GM18907 (cell line): ENCODE measurements at regions not wholly inside any gene's neighbourhood (a gene's known extent, or its start where the extent isn't known, plus 50 kb on each side); places are given as distances from the start of the nearest gene placed in this dataset.

Experiments
- ATAC-seq: cut with Tn5 transposase; IDR thresholded peaks from one replicate; pipeline ENCODE4 v1.9.1; 2021; ENCODE audit warnings: mild to moderate bottlenecking, moderate library complexity; ENCODE audit not compliant: unreplicated experiment

GRCh38 chr6:168885751-168886742 lies 367.6 kb downstream of the THBS2 start:
- ATAC-seq = no peak

DNA sequence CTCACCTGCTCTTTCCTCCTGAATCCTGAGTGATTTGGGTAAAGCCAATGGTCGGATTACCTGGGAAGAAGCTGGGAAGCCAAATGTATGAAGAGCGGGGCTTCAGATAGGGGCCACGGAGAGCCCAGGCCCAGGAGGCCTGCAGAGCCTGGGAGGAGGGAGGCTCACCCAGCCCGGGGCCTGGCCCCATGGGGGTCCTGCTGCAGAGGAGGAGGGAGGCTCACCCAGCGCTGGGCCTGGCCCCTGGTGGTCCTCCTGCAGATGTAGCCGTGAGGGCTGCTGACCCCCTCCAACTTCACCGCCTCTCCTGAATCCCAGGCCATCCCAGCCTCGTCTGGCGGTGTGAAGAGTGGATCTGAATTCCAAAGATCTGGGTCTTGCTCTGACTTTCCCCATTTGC lies 368.4 kb downstream of the THBS2 start:
- ATAC-seq = no peak

DNA sequence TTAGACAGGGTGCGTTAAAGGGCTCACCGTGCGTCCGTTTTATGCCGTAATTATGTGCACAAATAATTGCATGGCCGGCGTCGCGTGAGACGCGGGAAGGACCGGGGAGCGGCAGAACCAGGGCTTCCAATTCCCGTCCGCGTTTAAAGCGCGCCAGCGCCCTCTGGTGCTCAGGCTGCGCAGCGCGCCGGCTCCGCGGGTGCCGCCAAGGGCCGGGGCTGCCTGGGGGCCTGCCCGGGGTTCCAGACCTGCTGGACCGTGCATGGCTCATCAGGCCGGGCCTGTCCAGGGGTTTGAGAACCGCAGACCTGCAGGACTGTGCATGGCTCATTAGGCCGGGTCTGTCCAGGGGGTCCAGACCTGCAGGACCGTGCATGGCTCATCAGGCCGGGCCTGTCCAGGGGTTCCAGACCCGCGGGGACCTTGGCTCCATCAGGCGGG lies 369.0 kb downstream of the THBS2 start:
- peak; percentile 93 for ATAC-seq

DNA sequence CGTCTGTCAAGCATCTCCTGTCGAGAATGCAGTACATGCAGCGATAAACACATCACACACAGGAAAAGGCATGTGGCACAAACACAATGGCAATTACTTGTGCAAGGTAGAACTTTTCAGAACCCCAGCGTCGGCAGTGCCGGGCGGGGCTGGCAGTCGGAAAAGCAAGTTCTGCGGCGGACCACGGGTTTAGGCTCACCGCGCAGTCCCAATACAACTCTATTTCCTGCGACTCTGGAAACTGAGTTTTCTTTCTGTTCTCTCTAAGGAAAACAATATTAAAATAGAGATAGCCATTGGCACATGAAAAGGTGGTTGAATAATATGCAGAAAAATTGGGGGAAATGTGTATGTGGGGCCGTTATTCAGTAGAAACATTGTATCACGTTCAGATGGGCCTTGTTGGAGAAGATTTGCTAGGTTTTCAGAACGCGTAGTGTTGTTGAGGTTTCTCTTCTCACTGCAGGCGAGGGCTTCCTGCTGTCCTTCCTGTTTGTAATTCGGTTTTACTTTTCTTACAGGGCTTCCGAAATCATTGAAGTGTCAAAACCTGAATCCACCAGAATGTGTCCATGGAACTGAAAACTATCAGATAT lies 369.5 kb downstream of the THBS2 start:
- peak; percentile 43 for ATAC-seq

GRCh38 chr6:168883410-168884049 lies 370.1 kb downstream of the THBS2 start:
- ATAC-seq = no peak

GRCh38 chr6:168880271-168880670 lies 373.4 kb downstream of the THBS2 start:
- no peak for ATAC-seq

DNA sequence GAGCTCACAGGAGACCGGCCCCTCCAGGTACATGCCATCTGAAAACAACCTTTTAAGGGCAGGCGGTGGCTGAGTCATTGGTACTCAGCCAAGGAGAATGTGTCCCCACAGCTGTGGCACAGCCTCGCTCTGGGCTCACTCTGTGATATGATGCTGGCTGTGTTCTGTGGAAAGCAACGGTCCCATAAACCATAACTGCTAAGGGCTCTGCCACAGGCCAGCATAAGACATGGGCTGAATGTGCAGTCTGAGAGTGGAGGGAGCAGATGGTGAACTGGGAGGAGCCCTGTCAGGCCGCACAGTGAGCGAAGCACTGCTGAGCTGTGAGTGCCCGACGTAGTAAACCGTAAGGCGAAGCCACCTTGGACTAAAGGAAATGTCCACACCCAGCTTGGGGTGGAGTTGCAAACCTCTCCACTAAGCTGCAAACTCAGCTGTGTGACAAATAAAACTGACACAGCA lies 375.8 kb downstream of the THBS2 start:
- ATAC-seq = no peak

GRCh38 chr6:168876956-168877355 lies 376.7 kb downstream of the THBS2 start:
- no peak for ATAC-seq

GRCh38 chr6:168875811-168876576 lies 377.7 kb downstream of the THBS2 start:
- ATAC-seq = no peak

DNA sequence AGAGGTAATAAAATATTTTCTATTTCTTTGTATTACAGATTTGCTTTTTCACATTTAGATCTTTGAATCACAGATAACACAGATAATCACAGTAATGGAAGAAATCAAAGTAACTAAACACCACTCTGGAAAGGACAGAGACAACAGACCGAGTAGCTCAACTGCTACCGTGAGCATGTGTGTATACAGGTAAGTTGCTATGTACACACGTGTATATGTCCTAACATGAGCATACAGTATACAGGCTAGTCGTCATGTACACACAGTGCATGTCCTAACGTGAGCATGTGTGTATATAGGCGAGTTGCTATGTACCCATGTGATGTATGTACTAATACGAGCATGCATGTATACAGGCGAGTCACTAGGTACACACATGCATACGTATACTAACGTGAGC lies 379.0 kb downstream of the THBS2 start:
- no peak for ATAC-seq

- ATAC-seq = no peak
Measured at GRCh38 chr6:168873278-168874190, 380.1 kb downstream of the THBS2 start.

- no peak for ATAC-seq
Measured at GRCh38 chr6:168871642-168872315, 381.9 kb downstream of the THBS2 start.

GRCh38 chr6:168870982-168871381 lies 382.7 kb downstream of the THBS2 start:
- ATAC-seq = no peak

DNA sequence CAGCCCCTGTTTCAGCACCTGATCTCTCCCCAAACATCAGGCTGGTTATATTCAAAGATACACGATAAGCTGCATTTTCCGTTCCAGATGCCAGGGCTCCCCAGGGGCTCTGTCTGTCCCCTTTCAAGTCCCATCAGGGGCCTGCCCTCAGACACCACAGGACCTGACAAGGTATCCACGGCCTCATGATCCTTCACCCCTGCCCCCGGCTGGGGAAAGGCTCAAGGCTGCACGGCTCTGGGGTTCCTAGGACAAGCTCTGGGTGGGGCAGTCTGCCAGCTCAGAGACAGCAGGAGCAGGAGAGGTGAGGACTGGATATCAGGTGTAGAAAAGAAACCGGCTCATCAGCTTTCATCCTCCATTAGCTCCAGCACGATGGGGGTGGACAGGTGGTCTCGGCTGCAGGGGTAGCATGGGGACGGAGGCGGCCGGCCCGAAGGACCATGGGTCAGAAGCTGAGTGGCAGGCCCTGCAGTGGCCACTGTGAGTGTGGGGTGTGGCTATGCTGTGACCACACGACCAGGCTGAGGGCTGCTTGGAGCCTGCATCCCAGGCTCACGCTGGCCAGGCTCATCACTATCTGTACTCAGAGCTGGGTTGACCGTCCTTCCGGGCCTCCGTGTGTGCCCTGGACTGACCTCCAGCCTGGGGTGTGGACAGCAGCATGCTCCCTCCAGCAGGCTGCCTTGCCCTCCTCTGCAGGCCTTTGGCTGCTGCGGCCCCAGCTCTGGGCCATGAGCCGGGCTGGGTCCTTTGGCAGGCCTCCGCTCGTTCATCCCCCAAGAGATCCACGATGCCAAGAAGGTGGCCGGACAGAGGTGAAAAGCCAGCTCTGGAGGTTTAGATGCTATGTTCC lies 386.2 kb downstream of the THBS2 start:
- ATAC-seq = no peak

GRCh38 chr6:168866534-168866933 lies 387.1 kb downstream of the THBS2 start:
- no peak for ATAC-seq

DNA sequence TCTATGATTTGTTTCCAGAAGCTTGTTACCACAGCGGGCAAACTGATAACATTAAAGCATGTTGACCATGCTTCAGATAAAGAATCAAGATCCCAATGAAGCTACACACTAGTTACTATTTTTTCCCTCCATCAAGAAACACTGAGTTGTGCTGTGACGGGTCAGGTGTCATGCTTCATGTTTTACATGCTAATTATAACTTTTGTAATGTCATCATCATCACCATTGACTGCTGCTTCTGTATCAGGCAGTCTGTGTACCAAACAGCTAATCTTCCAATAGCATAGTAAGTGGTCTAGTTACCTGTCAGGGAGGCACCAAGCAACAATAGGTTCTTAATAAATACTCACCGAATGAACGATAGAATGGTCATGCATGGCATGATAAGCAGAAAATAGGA lies 388.1 kb downstream of the THBS2 start:
- no peak for ATAC-seq

DNA sequence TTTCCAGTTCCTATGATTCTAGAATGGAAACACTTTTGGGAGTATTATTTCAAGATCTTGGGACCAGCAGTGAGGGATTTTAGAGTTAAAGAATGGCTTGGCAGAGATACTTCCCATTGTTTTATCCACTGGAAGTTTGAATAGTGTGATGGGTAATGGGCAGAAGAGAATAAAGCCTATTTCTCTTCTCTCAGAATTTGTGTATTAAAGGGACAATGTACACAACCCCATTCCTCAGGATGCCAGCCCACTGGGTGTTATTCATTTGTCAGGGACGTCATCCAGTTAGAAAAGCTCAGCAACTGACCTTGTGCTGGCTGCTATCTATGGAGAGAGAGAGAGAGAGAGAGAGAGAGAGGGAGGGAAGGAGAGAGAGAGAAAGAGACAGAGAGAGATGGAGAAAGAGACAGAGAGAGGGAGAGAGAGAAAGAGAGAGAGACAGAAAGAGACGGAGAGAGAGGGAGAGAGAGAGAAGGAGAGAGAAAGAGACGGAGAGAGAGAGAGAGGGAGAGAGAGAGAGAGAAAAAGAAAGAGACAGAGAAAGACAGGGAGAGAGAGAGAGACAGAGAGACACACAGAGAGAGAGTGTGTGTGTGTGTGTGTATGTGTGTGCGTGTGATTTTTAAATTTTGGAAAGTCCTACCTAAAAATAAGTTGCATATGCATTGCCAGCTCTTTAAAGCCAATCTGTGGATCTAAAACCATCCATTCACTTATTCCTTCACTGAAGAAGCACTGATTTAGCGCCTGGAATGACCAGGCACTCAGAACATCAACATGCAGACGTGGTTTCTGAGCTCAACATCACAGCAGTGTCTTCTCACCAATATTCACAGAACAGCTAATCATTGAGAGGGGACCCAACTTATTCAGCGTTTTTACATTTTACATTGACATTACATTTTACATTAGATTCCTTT lies 388.8 kb downstream of the THBS2 start:
- no peak for ATAC-seq
